Thoracic aorta (tissue), 2 donors: ENCODE measurements at regions not wholly inside any gene's neighbourhood (a gene's known extent, or its start where the extent isn't known, plus 50 kb on each side); places are given as distances from the start of the nearest gene placed in this dataset.

Source experiments
- ATAC-seq: fragments of 150-250 bp; one replicate; pipeline ENCODE4 v1.8.0; 2017; ENCODE audit warnings: low read depth; ENCODE audit not compliant: insufficient number of reproducible peaks, low FRiP score
- DNase-seq: peaks from one replicate; pipeline ENCODE4 v3.0.0-alpha.2; 2020; ENCODE audit warnings: low spot score
- H3K27ac ChIP-seq, 2 donors: fragments of 200-600 bp; sonication (generic); 1 replicate in 1 of 2; 2 replicates in 1 of 2; pipeline ENCODE4 v1.5.1; 2016; ENCODE audit warnings: mild to moderate bottlenecking in 2 of 2, moderate library complexity in 2 of 2
- H3K27me3 ChIP-seq: fragments of 200-600 bp; sonication (generic); replicated peaks from 2 replicates; pipeline ENCODE4 v1.6.0; 2016; ENCODE audit warnings: mild to moderate bottlenecking; ENCODE audit not compliant: insufficient read depth
- H3K36me3 ChIP-seq: fragments of 200-600 bp; sonication (generic); one replicate; pipeline ENCODE4 v1.5.1; 2016
- H3K4me1 ChIP-seq, 2 donors: fragments of 200-600 bp; sonication (generic); 1 replicate in 1 of 2; 2 replicates in 1 of 2; pipeline versions ENCODE4 v1.5.1 to v1.6.0; 2016; ENCODE audit warnings: low read depth in 2 of 2, mild to moderate bottlenecking in 1 of 2; ENCODE audit not compliant: control insufficient read depth in 1 of 2
- H3K4me3 ChIP-seq: fragments of 200-600 bp; sonication (generic); 2 replicates; pipeline ENCODE4 v1.5.1; 2016; ENCODE audit warnings: mild to moderate bottlenecking
- H3K9me3 ChIP-seq: fragments of 200-600 bp; sonication (generic); 2 replicates; pipeline ENCODE4 v1.5.1; 2016
- CTCF ChIP-seq: fragments of 200-600 bp; sonication (generic); IDR thresholded peaks from one replicate; pipeline ENCODE4 v1.5.1; 2019; ENCODE audit warnings: antibody characterized with exemption

GRCh38 chr3:7964899-7965298 is 536.7 kb upstream of the LMCD1 start:
- Histone ChIP-seq H3K4me1 (no peaks in the 10 kb centered on the region), H3K36me3 (no peaks in the 10 kb centered on the region), H3K27me3 (no peaks in the 10 kb centered on the region), H3K27ac (no peak overlapping the region), H3K4me3 (no peak overlapping the region), H3K9me3 (no peaks in the 10 kb centered on the region)
- DNase-seq, result no peak
- TF ChIP-seq CTCF, result no peak
- ATAC-seq, result no peak

GRCh38 chr3:7973006-7973405 is 528.6 kb upstream of the LMCD1 start:
- no peak for DNase-seq
- H3K36me3 ChIP-seq, result no peaks in the 10 kb centered on the region
- TF ChIP-seq CTCF, result no peak
- no peaks in the 10 kb centered on the region for H3K9me3 ChIP-seq
- no peak for ATAC-seq
- no peak overlapping the region for H3K27ac ChIP-seq
- peaks cover 3 to 9% of the 10 kb centered on the region in 2 donors for H3K4me1 ChIP-seq
- no peak overlapping the region for H3K4me3 ChIP-seq
- H3K27me3 ChIP-seq, result no peaks in the 10 kb centered on the region

GRCh38 chr3:7977245-7978086 is 524.2 kb upstream of the LMCD1 start:
- no peaks in the 10 kb centered on the region for H3K9me3 ChIP-seq
- TF ChIP-seq CTCF, result no peak
- H3K36me3 ChIP-seq, result no peaks in the 10 kb centered on the region
- no peak for ATAC-seq
- H3K27me3 ChIP-seq, result no peaks in the 10 kb centered on the region
- H3K4me1 ChIP-seq, result peaks cover 3 to 10% of the 10 kb centered on the region in 2 donors
- no peak for DNase-seq
- H3K4me3 ChIP-seq, result no peak overlapping the region
- no peak overlapping the region for H3K27ac ChIP-seq

GRCh38 chr3:7978087-7978422 is 523.6 kb upstream of the LMCD1 start:
- Histone ChIP-seq H3K27ac (no peak overlapping the region), H3K36me3 (no peaks in the 10 kb centered on the region), H3K4me1 (peaks cover 3 to 10% of the 10 kb centered on the region in 2 donors), H3K27me3 (no peaks in the 10 kb centered on the region), H3K4me3 (no peak overlapping the region), H3K9me3 (no peaks in the 10 kb centered on the region)
- no peak for TF ChIP-seq CTCF
- no peak for ATAC-seq
- no peak for DNase-seq

- Histone ChIP-seq H3K27me3 (no peaks in the 10 kb centered on the region), H3K27ac (no peak overlapping the region), H3K4me3 (no peak overlapping the region), H3K4me1 (peaks cover 3 to 10% of the 10 kb centered on the region in 2 donors), H3K9me3 (no peaks in the 10 kb centered on the region), H3K36me3 (no peaks in the 10 kb centered on the region)
- DNase-seq (no peak), ATAC-seq (no peak)
- no peak for TF ChIP-seq CTCF
These were observed 519.5 kb upstream of the LMCD1 start for GRCh38 chr3:7982126-7982525.
